HFFc6 (cell line): ENCODE measurements at regions not wholly inside any gene's neighbourhood (a gene's known extent, or its start where the extent isn't known, plus 50 kb on each side); places are given as distances from the start of the nearest gene placed in this dataset.
A peak's percentile ranks its signal among the peaks of the same experiment; 100 is the strongest.
"Not testable (repeated sequence)": the region's sequence is repeated elsewhere in the genome, so short reads cannot be mapped to it uniquely, and the experiment has no call there.

Experiments used
- DNase-seq: peaks from one replicate; pipeline ENCODE4 v3.0.0-alpha.2; 2018
- H3K27ac Mint-ChIP-seq: 2 replicates; pipeline ENCODE4 v1.8.0; 2020; ENCODE audit warnings: mild to moderate bottlenecking, mixed read lengths
- H3K27me3 Mint-ChIP-seq: 2 replicates; pipeline ENCODE4 v1.8.0; 2021; ENCODE audit warnings: mild to moderate bottlenecking, moderate library complexity, mixed read lengths; ENCODE audit not compliant: insufficient read depth
- H3K36me3 Mint-ChIP-seq: 2 replicates; pipeline ENCODE4 v1.8.0; 2021; ENCODE audit warnings: low read depth, mixed read lengths
- H3K4me1 Mint-ChIP-seq: 2 replicates; pipeline ENCODE4 v1.8.0; 2020; ENCODE audit warnings: low read depth, mixed read lengths
- H3K4me3 Mint-ChIP-seq: 2 replicates; pipeline ENCODE4 v1.8.0; 2020; ENCODE audit warnings: mild to moderate bottlenecking, moderate library complexity, mixed read lengths
- H3K9me3 Mint-ChIP-seq: 2 replicates; pipeline ENCODE4 v1.8.0; 2020; ENCODE audit warnings: mild to moderate bottlenecking, mixed read lengths

GRCh38 chr17:30666838-30667656 is 157.4 kb downstream of the CRLF3 start:
- not testable (repeated sequence) for H3K27me3 Mint-ChIP-seq, H3K9me3 Mint-ChIP-seq, H3K36me3 Mint-ChIP-seq, DNase-seq, H3K4me1 Mint-ChIP-seq, H3K27ac Mint-ChIP-seq
- peak overlapping the region; percentile 34; the same call in 1 of the 2 replicates for H3K4me3 Mint-ChIP-seq

- H3K4me3 Mint-ChIP-seq, H3K27me3 Mint-ChIP-seq, DNase-seq, H3K36me3 Mint-ChIP-seq, H3K27ac Mint-ChIP-seq, H3K9me3 Mint-ChIP-seq, H3K4me1 Mint-ChIP-seq: not testable (repeated sequence)
These were observed 160.6 kb downstream of the CRLF3 start for GRCh38 chr17:30663727-30664455.

- not testable (repeated sequence) for H3K4me3 Mint-ChIP-seq, H3K36me3 Mint-ChIP-seq, H3K27me3 Mint-ChIP-seq, H3K27ac Mint-ChIP-seq, H3K4me1 Mint-ChIP-seq, H3K9me3 Mint-ChIP-seq, DNase-seq
These were observed 167.3 kb downstream of the CRLF3 start for GRCh38 chr17:30657148-30657547.

GRCh38 chr17:30653038-30653437 is 171.5 kb downstream of the CRLF3 start:
- not testable (repeated sequence) for H3K27ac Mint-ChIP-seq, H3K4me3 Mint-ChIP-seq, H3K9me3 Mint-ChIP-seq, H3K4me1 Mint-ChIP-seq, DNase-seq, H3K36me3 Mint-ChIP-seq, H3K27me3 Mint-ChIP-seq

- not testable (repeated sequence) for H3K27ac Mint-ChIP-seq, H3K27me3 Mint-ChIP-seq
These were observed 172.9 kb downstream of the GOSR1 start for GRCh38 chr17:30650149-30650548.

GRCh38 chr17:30648015-30648620 is 170.9 kb downstream of the GOSR1 start:
- H3K4me3 Mint-ChIP-seq, H3K27ac Mint-ChIP-seq, H3K4me1 Mint-ChIP-seq, H3K27me3 Mint-ChIP-seq, H3K36me3 Mint-ChIP-seq, H3K9me3 Mint-ChIP-seq, DNase-seq: not testable (repeated sequence)

More at GRCh38 chr17:30650149-30650548, 172.9 kb downstream of the GOSR1 start:
- H3K4me1 Mint-ChIP-seq, H3K9me3 Mint-ChIP-seq, H3K36me3 Mint-ChIP-seq, H3K4me3 Mint-ChIP-seq, DNase-seq: not testable (repeated sequence)

GRCh38 chr17:30645875-30646274 is 168.7 kb downstream of the GOSR1 start:
- not testable (repeated sequence) for H3K36me3 Mint-ChIP-seq, H3K4me1 Mint-ChIP-seq, H3K27ac Mint-ChIP-seq, H3K9me3 Mint-ChIP-seq, H3K27me3 Mint-ChIP-seq, H3K4me3 Mint-ChIP-seq
- peak; percentile 7 for DNase-seq

- H3K36me3 Mint-ChIP-seq, H3K27ac Mint-ChIP-seq, H3K4me1 Mint-ChIP-seq, H3K9me3 Mint-ChIP-seq, H3K4me3 Mint-ChIP-seq: not testable (repeated sequence)
- peaks cover 12% of the 10 kb centered on the region for H3K27me3 Mint-ChIP-seq
- peak; percentile 6 for DNase-seq
These were observed 167.5 kb downstream of the GOSR1 start for GRCh38 chr17:30644713-30645112.

- not testable (repeated sequence) for H3K9me3 Mint-ChIP-seq, DNase-seq, H3K36me3 Mint-ChIP-seq, H3K27ac Mint-ChIP-seq, H3K4me1 Mint-ChIP-seq, H3K4me3 Mint-ChIP-seq
- H3K27me3 Mint-ChIP-seq, result peaks cover 12% of the 10 kb centered on the region
These were observed 167.1 kb downstream of the GOSR1 start for GRCh38 chr17:30644287-30644686.

- not testable (repeated sequence) for H3K27ac Mint-ChIP-seq, H3K4me1 Mint-ChIP-seq, H3K36me3 Mint-ChIP-seq, H3K4me3 Mint-ChIP-seq, H3K9me3 Mint-ChIP-seq, H3K27me3 Mint-ChIP-seq, DNase-seq
These were observed 164.2 kb downstream of the GOSR1 start for GRCh38 chr17:30641428-30641827.

- not testable (repeated sequence) for H3K4me1 Mint-ChIP-seq, H3K27ac Mint-ChIP-seq, H3K27me3 Mint-ChIP-seq, DNase-seq, H3K36me3 Mint-ChIP-seq, H3K9me3 Mint-ChIP-seq, H3K4me3 Mint-ChIP-seq
These were observed 162.2 kb downstream of the GOSR1 start for GRCh38 chr17:30639391-30639790.

GRCh38 chr17:30638968-30639367 is 161.8 kb downstream of the GOSR1 start:
- H3K4me1 Mint-ChIP-seq, H3K36me3 Mint-ChIP-seq, H3K4me3 Mint-ChIP-seq, H3K27ac Mint-ChIP-seq, H3K27me3 Mint-ChIP-seq, DNase-seq, H3K9me3 Mint-ChIP-seq: not testable (repeated sequence)

- H3K4me1 Mint-ChIP-seq, H3K36me3 Mint-ChIP-seq, H3K9me3 Mint-ChIP-seq, DNase-seq, H3K27me3 Mint-ChIP-seq, H3K4me3 Mint-ChIP-seq, H3K27ac Mint-ChIP-seq: not testable (repeated sequence)
These were observed 154.4 kb downstream of the GOSR1 start for GRCh38 chr17:30631651-30632050.

GRCh38 chr17:30625380-30625779 is 148.2 kb downstream of the GOSR1 start:
- H3K36me3 Mint-ChIP-seq, DNase-seq, H3K9me3 Mint-ChIP-seq, H3K27ac Mint-ChIP-seq, H3K27me3 Mint-ChIP-seq, H3K4me3 Mint-ChIP-seq, H3K4me1 Mint-ChIP-seq: not testable (repeated sequence)
